ENCODE measurements at regions not wholly inside any gene's neighbourhood (a gene's known extent, or its start where the extent isn't known, plus 50 kb on each side); places are given as distances from the start of the nearest gene placed in this dataset.
"Not testable (repeated sequence)": the region's sequence is repeated elsewhere in the genome, so short reads cannot be mapped to it uniquely, and the experiment has no call there.

- no peak for TF ChIP-seq CTCF (IDR thresholded peaks at IDR 0.05; ENCODE audit: extremely low read depth, missing control alignments)
- no peak for DNase-seq (ENCODE audit: low spot score)
Measured at GRCh38 chr6:5838656-5839396, 167.9 kb downstream of the NRN1 start.

- no peak for TF ChIP-seq CTCF (IDR thresholded peaks at IDR 0.05; ENCODE audit: extremely low read depth, missing control alignments)
Measured at GRCh38 chr6:5837323-5837722, 169.4 kb downstream of the NRN1 start.

GRCh38 chr6:5836597-5836996, 170.1 kb downstream of the NRN1 start:
- not testable (repeated sequence) for DNase-seq (ENCODE audit: low spot score)

More at GRCh38 chr6:5837323-5837722, 169.4 kb downstream of the NRN1 start:
- DNase-seq (ENCODE audit: low spot score): no peak

- TF ChIP-seq CTCF (IDR thresholded peaks at IDR 0.05; ENCODE audit: extremely low read depth, missing control alignments): no peak
- DNase-seq (ENCODE audit: low spot score): no peak
Measured at GRCh38 chr6:5833120-5833519, 173.6 kb downstream of the NRN1 start.

- no peak for DNase-seq (ENCODE audit: low spot score)
- TF ChIP-seq CTCF (IDR thresholded peaks at IDR 0.05; ENCODE audit: extremely low read depth, missing control alignments): no peak
Measured at GRCh38 chr6:5832668-5833067, 174.1 kb downstream of the NRN1 start.

- DNase-seq (ENCODE audit: low spot score): not testable (repeated sequence)
Measured at GRCh38 chr6:5831219-5831862, 175.4 kb downstream of the NRN1 start.

- TF ChIP-seq CTCF (IDR thresholded peaks at IDR 0.05; ENCODE audit: extremely low read depth, missing control alignments): no peak
- no peak for DNase-seq (ENCODE audit: low spot score)
Measured at GRCh38 chr6:5828296-5828695, 178.4 kb downstream of the NRN1 start.

GRCh38 chr6:5827056-5827904, 179.4 kb downstream of the NRN1 start:
- no peak for DNase-seq (ENCODE audit: low spot score)
- TF ChIP-seq CTCF (IDR thresholded peaks at IDR 0.05; ENCODE audit: extremely low read depth, missing control alignments): no peak

GRCh38 chr6:5824382-5824983, 182.2 kb downstream of the NRN1 start:
- DNase-seq (ENCODE audit: low spot score): not testable (repeated sequence)
